ENCODE measurements at regions not wholly inside any gene's neighbourhood (a gene's known extent, or its start where the extent isn't known, plus 50 kb on each side); places are given as distances from the start of the nearest gene placed in this dataset.

DNA sequence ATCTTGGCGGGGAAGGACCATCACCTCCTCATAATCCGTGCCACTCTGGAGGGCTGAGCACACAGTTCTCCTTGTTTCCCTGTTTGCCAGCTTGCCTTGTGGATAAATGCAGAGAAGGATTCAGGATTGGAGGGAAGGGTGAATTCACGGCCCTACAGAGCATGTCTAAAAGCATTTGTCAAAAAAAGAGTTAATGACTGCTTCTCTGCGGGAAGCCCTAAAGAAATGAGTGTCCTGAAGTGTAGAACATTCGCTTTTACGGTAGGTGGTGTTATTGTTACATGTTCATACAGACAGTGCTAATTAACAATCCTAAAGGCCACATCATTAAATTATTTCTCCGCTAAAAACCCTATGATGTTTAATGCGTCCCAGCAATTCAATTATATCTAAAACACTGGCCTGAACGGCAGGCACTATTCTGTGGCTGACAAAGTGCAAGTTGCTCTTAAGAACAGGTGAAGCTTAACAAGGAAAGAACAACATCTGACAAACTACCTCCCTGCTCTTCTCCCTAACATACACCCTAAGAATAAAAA lies 112.3 kb upstream of the NFIA start:
- Histone ChIP-seq H3K4me1 (ENCODE audit: control insufficient read depth in 1 of 2, extremely low read depth in 1 of 2, insufficient read depth in 2 of 2, low read length in 2 of 2) (no peaks in the 10 kb centered on the region), H3K4me3 (ENCODE audit: control insufficient read depth in 1 of 2, extremely low read depth in 1 of 2, low read length in 1 of 2) (no peak overlapping the region), H3K27ac (ENCODE audit: low read length) (no peak overlapping the region), H3K27me3 (replicated peaks in 1 of 2; ENCODE audit: control insufficient read depth in 2 of 2, extremely low read depth in 1 of 2, insufficient read depth in 2 of 2, low read length in 1 of 2) (peaks cover 0 to 8% of the 10 kb centered on the region in 2 experiments), H3K36me3 (ENCODE audit: control insufficient read depth in 2 of 2, extremely low read depth in 1 of 2, insufficient read depth in 1 of 2, low read length in 1 of 2) (no peaks in the 10 kb centered on the region), H3K9me3 (no peaks in the 10 kb centered on the region)
- DNase-seq, result peak in 1 of 35 experiments; percentile 5
- CTCF ChIA-PET, result interaction anchor here (0.8 to 0.9 kb wide), 2 partner anchors 9 to 618 kb away, joined by 3 to 4 read pairs; no protein-coding TSS in a partner anchor
- Mint-ChIP-seq H3K4me3 (no peak overlapping the region), H3K4me1 (no peaks in the 10 kb centered on the region), H3K9me3 (peaks cover 11 to 14% (median 12%) of the 10 kb centered on the region in 3 donors), H3K36me3 (no peaks in the 10 kb centered on the region), H3K27ac (no peak overlapping the region), H3K27me3 (peaks cover 5 to 6% of the 10 kb centered on the region in 2 donors)
- POLR2A ChIA-PET, result no interaction called here
- WGBS (ENCODE audit: insufficient coverage), result 77% methylated on average over 2 of the region's 9 CpGs
- ATAC-seq (replicated peaks in 1 of 4), result no peak

DNA sequence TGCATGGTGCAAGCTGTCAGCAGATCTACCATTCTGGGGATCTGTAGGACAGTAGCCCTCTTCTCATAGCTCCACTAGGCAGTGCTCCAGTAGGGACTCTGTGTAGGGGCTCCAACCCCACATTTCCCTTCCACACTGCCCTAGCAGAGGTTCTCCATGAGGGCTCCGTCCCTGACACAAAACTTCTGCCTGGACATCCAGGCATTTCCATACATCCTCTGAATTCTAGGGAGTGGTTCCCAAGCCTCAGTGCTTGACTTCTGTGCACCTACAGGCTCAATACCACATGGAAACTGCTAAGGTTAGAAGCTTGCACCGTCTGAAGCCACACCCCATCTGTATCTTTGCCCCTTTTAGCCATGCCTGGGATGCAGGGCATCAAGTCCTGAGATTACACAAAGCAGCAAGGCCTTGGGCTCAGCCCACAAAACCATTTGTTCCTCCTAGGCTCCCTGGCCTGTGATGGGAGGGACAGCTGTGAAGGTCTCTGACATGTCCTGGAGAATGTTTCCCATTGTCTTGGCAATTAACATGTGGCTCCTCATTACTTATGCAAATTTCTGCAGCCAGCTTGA lies 117.0 kb upstream of the NFIA start:
- Histone ChIP-seq H3K36me3 (ENCODE audit: control insufficient read depth in 2 of 2, extremely low read depth in 1 of 2, insufficient read depth in 1 of 2, low read length in 1 of 2) (no peaks in the 10 kb centered on the region), H3K27ac (ENCODE audit: low read length) (no peak overlapping the region), H3K4me1 (ENCODE audit: control insufficient read depth in 1 of 2, extremely low read depth in 1 of 2, insufficient read depth in 2 of 2, low read length in 2 of 2) (no peaks in the 10 kb centered on the region), H3K27me3 (replicated peaks in 1 of 2; ENCODE audit: control insufficient read depth in 2 of 2, extremely low read depth in 1 of 2, insufficient read depth in 2 of 2, low read length in 1 of 2) (peaks cover 0 to 11% of the 10 kb centered on the region in 2 experiments), H3K4me3 (ENCODE audit: control insufficient read depth in 1 of 2, extremely low read depth in 1 of 2, low read length in 1 of 2) (peak overlapping the region in 1 of 2 donors; percentile 7), H3K9me3 (no peaks in the 10 kb centered on the region)
- Mint-ChIP-seq H3K4me3 (no peak overlapping the region), H3K4me1 (no peaks in the 10 kb centered on the region), H3K36me3 (no peaks in the 10 kb centered on the region), H3K9me3 (peaks cover 11 to 27% (median 16%) of the 10 kb centered on the region in 3 donors), H3K27me3 (peaks cover 12 to 16% of the 10 kb centered on the region in 2 donors), H3K27ac (no peak overlapping the region)
- 75% methylated on average over 1 of the region's 2 CpGs for WGBS (ENCODE audit: insufficient coverage)
- ChIA-PET POLR2A (no interaction called here), CTCF (no interaction called here)
- ATAC-seq (replicated peaks in 1 of 4), result no peak
- DNase-seq, result no peak

DNA sequence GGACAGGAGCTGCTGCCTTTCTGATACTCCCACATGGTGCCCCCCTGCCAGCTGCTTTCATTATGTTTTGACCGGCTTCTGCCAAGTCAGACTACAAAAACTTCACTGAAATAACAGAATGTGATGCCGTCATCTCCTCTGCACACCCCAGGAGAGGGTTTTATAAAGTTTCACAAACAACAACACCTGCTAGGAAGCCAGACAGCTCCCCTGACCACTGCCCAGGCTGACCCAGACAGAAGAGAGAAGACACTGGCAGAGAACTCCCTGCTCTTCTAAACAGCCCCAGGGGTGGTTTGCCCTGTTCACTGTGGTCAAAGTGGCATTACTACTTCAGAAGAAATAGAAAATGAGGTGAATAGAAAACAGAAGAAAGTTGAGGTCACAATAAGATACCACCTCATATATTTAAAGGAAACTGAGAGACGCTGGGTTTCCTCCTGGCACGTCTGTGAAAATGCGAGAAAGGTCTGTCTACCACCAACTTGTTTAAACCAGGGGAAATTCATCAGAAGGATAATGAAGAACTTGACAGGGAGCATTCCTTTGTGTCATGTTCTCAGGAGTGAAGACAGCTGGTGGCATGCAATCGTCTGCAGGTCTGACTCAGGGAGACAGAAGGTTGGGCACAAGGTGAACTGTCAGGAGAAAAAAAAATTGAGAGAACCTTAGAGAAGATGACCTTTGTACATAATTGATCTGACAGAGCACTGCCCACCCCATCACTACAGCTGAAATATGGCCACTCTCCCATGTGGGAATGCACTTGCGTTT lies 119.0 kb upstream of the NFIA start:
- Histone ChIP-seq H3K27ac (ENCODE audit: low read length) (no peak overlapping the region), H3K27me3 (replicated peaks in 1 of 2; ENCODE audit: control insufficient read depth in 2 of 2, extremely low read depth in 1 of 2, insufficient read depth in 2 of 2, low read length in 1 of 2) (peaks cover 0 to 11% of the 10 kb centered on the region in 2 experiments), H3K4me1 (ENCODE audit: control insufficient read depth in 1 of 2, extremely low read depth in 1 of 2, insufficient read depth in 2 of 2, low read length in 2 of 2) (no peaks in the 10 kb centered on the region), H3K9me3 (no peaks in the 10 kb centered on the region), H3K36me3 (ENCODE audit: control insufficient read depth in 2 of 2, extremely low read depth in 1 of 2, insufficient read depth in 1 of 2, low read length in 1 of 2) (no peaks in the 10 kb centered on the region), H3K4me3 (ENCODE audit: control insufficient read depth in 1 of 2, extremely low read depth in 1 of 2, low read length in 1 of 2) (no peak overlapping the region)
- Mint-ChIP-seq H3K9me3 (peaks cover 11 to 27% (median 16%) of the 10 kb centered on the region in 3 donors), H3K27ac (no peak overlapping the region), H3K27me3 (peaks cover 16 to 17% of the 10 kb centered on the region in 2 donors), H3K36me3 (no peaks in the 10 kb centered on the region), H3K4me1 (no peaks in the 10 kb centered on the region), H3K4me3 (no peak overlapping the region)
- DNase-seq, result no peak
- CTCF ChIA-PET, result interaction anchor here in 1 of 2 donors (0.5 kb wide), 1 partner anchor 62 kb away, joined by 4 read pairs; no protein-coding TSS in a partner anchor
- 38% methylated on average over 2 of the region's 7 CpGs for WGBS (ENCODE audit: insufficient coverage)
- ATAC-seq (replicated peaks in 1 of 4), result no peak
- POLR2A ChIA-PET, result no interaction called here

DNA sequence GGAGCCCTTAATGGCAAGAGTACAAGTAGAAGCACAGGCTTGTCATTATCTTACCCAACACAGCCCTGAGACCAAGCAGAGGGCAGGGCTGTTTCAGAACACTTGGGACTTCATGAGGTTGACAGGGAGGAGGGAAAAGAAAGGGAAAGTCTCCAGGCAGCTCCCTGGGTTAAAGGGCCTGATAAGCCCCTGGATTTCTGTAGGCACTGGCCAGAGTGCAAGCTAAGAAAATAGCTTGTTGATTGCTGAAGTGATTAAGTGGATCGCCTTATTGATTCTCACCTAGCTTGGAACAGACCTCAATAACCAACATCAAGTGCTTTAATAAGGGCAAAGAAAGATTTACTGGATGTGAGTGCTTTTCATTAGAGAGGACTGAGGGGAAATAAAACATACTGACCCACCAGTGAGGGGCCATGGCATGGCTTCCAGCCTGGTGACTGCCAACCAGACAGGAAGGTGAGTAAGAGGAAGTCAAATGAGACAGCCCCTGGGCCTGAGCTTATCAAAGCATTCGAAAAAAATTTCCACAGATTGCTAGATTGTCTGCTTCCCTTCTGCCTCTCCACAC lies 121.4 kb upstream of the NFIA start:
- POLR2A ChIA-PET, result interaction anchor here in 1 of 2 donors (0.6 kb wide), 1 partner anchor 413 kb away, joined by 3 read pairs; no protein-coding TSS in a partner anchor
- Mint-ChIP-seq H3K4me1 (no peaks in the 10 kb centered on the region), H3K36me3 (no peaks in the 10 kb centered on the region), H3K9me3 (peaks cover 4 to 16% (median 4%) of the 10 kb centered on the region in 3 donors), H3K27me3 (peaks cover 11 to 14% of the 10 kb centered on the region in 2 donors), H3K4me3 (no peak overlapping the region), H3K27ac (no peak overlapping the region)
- ATAC-seq (replicated peaks in 1 of 4) (no peak), DNase-seq (no peak)
- 25% methylated on average over 1 of the region's 2 CpGs for WGBS (ENCODE audit: insufficient coverage)
- Histone ChIP-seq H3K4me3 (ENCODE audit: control insufficient read depth in 1 of 2, extremely low read depth in 1 of 2, low read length in 1 of 2) (no peak overlapping the region), H3K36me3 (ENCODE audit: control insufficient read depth in 2 of 2, extremely low read depth in 1 of 2, insufficient read depth in 1 of 2, low read length in 1 of 2) (no peaks in the 10 kb centered on the region), H3K9me3 (no peaks in the 10 kb centered on the region), H3K4me1 (ENCODE audit: control insufficient read depth in 1 of 2, extremely low read depth in 1 of 2, insufficient read depth in 2 of 2, low read length in 2 of 2) (no peaks in the 10 kb centered on the region), H3K27ac (ENCODE audit: low read length) (no peak overlapping the region), H3K27me3 (replicated peaks in 1 of 2; ENCODE audit: control insufficient read depth in 2 of 2, extremely low read depth in 1 of 2, insufficient read depth in 2 of 2, low read length in 1 of 2) (peaks cover 0 to 9% of the 10 kb centered on the region in 2 experiments)
- CTCF ChIA-PET, result no interaction called here

DNA sequence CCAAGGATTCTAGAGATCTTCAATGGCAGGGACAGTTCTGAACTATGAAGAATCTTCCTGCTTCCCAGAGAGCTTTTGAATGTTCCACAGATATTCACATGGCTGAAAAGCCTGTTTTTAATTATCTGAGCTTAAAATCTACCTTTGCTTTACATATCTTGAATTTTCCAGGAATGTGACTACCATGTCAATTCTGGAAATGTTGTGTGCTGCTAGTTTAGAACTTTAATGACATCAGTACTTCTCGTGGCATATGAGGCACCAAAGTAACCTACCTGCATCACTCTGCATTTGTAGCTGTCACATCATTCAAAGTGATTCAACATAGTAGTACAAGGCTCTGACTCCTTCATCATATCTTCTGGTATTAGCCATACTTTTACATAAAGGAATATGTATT lies 122.7 kb upstream of the NFIA start:
- Histone ChIP-seq H3K9me3 (no peaks in the 10 kb centered on the region), H3K4me3 (ENCODE audit: control insufficient read depth in 1 of 2, extremely low read depth in 1 of 2, low read length in 1 of 2) (no peak overlapping the region), H3K4me1 (ENCODE audit: control insufficient read depth in 1 of 2, extremely low read depth in 1 of 2, insufficient read depth in 2 of 2, low read length in 2 of 2) (no peaks in the 10 kb centered on the region), H3K27ac (ENCODE audit: low read length) (no peak overlapping the region), H3K36me3 (ENCODE audit: control insufficient read depth in 2 of 2, extremely low read depth in 1 of 2, insufficient read depth in 1 of 2, low read length in 1 of 2) (no peaks in the 10 kb centered on the region), H3K27me3 (replicated peaks in 1 of 2; ENCODE audit: control insufficient read depth in 2 of 2, extremely low read depth in 1 of 2, insufficient read depth in 2 of 2, low read length in 1 of 2) (peaks cover 0 to 6% of the 10 kb centered on the region in 2 experiments)
- Mint-ChIP-seq H3K27ac (no peak overlapping the region), H3K36me3 (no peaks in the 10 kb centered on the region), H3K27me3 (peaks cover 13 to 15% of the 10 kb centered on the region in 2 donors), H3K4me3 (no peak overlapping the region), H3K4me1 (no peaks in the 10 kb centered on the region), H3K9me3 (peaks cover 0 to 14% (median 4%) of the 10 kb centered on the region in 3 donors)
- ChIA-PET CTCF (interaction anchor here in 1 of 2 donors (0.6 kb wide), 1 partner anchor 1015 kb away, joined by 9 read pairs; no protein-coding TSS in a partner anchor), POLR2A (no interaction called here)
- DNase-seq, result no peak
- WGBS (ENCODE audit: insufficient coverage), result no CpG with 5 or more reads among the region's 1 CpG
- no peak for ATAC-seq (replicated peaks in 1 of 4)

DNA sequence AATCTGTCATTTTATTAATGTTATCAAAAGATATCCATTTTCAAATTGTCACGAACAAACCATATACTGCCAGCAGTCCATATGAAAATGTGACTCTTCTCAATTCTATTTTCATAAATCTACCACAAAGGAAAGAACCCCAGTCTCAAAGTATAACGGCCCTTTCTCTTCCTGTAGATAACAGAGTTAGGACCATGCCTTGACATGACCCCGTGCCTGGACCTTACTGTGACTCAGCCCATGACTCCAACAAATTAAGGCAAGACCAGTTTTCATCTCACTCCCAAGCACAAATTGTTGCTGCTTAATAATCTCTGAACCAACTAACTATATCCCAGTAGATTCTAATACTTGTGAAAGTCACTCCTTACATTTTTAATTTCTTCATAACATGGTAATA lies 124.4 kb upstream of the NFIA start:
- no peak overlapping the region for H3K27ac ChIP-seq (ENCODE audit: low read length)
- no peaks in the 10 kb centered on the region for H3K4me1 Mint-ChIP-seq
- ChIA-PET POLR2A (no interaction called here), CTCF (no interaction called here)
- no peak overlapping the region for H3K27ac Mint-ChIP-seq
- peaks cover 0 to 7% (median 6%) of the 10 kb centered on the region in 3 donors for H3K9me3 Mint-ChIP-seq
- no peaks in the 10 kb centered on the region for H3K36me3 ChIP-seq (ENCODE audit: control insufficient read depth in 2 of 2, extremely low read depth in 1 of 2, insufficient read depth in 1 of 2, low read length in 1 of 2)
- H3K36me3 Mint-ChIP-seq, result no peaks in the 10 kb centered on the region
- no peak overlapping the region for H3K4me3 Mint-ChIP-seq
- no peak overlapping the region for H3K4me3 ChIP-seq (ENCODE audit: control insufficient read depth in 1 of 2, extremely low read depth in 1 of 2, low read length in 1 of 2)
- DNase-seq (no peak), ATAC-seq (replicated peaks in 1 of 4) (no peak)
- peaks cover 21 to 22% of the 10 kb centered on the region in 2 donors for H3K27me3 Mint-ChIP-seq
- no peaks in the 10 kb centered on the region for H3K9me3 ChIP-seq
- WGBS (ENCODE audit: insufficient coverage), result 27% methylated on average over 2 of the region's 3 CpGs
- H3K4me1 ChIP-seq (ENCODE audit: control insufficient read depth in 1 of 2, extremely low read depth in 1 of 2, insufficient read depth in 2 of 2, low read length in 2 of 2), result no peaks in the 10 kb centered on the region
- H3K27me3 ChIP-seq (replicated peaks in 1 of 2; ENCODE audit: control insufficient read depth in 2 of 2, extremely low read depth in 1 of 2, insufficient read depth in 2 of 2, low read length in 1 of 2), result peaks cover 0 to 6% of the 10 kb centered on the region in 2 experiments
